HepG2 (cell line): ENCODE measurements at regions not wholly inside any gene's neighbourhood (a gene's known extent, or its start where the extent isn't known, plus 50 kb on each side); places are given as distances from the start of the nearest gene placed in this dataset.

ENCODE experiments used
- EP300 ChIP-seq, 3 experiments: sonication (generic) in 1 of 3; formaldehyde crosslinking in 1 of 3; IDR thresholded peaks; 2 replicates each; pipeline versions ENCODE4 v1.5.1 to v1.6.1; 2011 to 2020; ENCODE audit warnings: low read depth in 2 of 3, low read length in 2 of 3, borderline replicate concordance in 1 of 3, improper control_type of control experiment in 1 of 3, mild to moderate bottlenecking in 1 of 3, missing genetic modification reagents in 1 of 3, moderate library complexity in 1 of 3
- HMGA1 ChIP-seq: sonication (generic); formaldehyde crosslinking; conservative IDR thresholded peaks from 2 replicates; pipeline ENCODE4 v1.4.0; 2020; ENCODE audit warnings: missing genetic modification reagents
- MBD4 ChIP-seq: IDR thresholded peaks from 2 replicates; pipeline ENCODE4 v1.6.1; 2012; ENCODE audit warnings: low read length, inconsistent platforms, borderline replicate concordance
- MLX ChIP-seq: IDR thresholded peaks from 2 replicates; pipeline ENCODE4 v1.6.1; 2016
- MXD1 ChIP-seq: sonication (generic); formaldehyde crosslinking; IDR thresholded peaks from 2 replicates; pipeline ENCODE4 v1.4.0; 2020; ENCODE audit warnings: mild to moderate bottlenecking, missing genetic modification reagents
- MZF1 ChIP-seq: sonication (generic); formaldehyde crosslinking; IDR thresholded peaks from 2 replicates; pipeline ENCODE4 v1.8.1; 2023; ENCODE audit warnings: mild to moderate bottlenecking, missing genetic modification reagents, borderline replicate concordance
- NR2C2 ChIP-seq: sonication (generic); formaldehyde crosslinking; IDR thresholded peaks from 2 replicates; pipeline ENCODE4 v1.4.0; 2020; ENCODE audit warnings: missing genetic modification reagents, mild to moderate bottlenecking, moderate library complexity, borderline replicate concordance
- PATZ1 ChIP-seq: sonication (generic); formaldehyde crosslinking; IDR thresholded peaks from 2 replicates; pipeline ENCODE4 v1.4.0; 2020; ENCODE audit warnings: missing genetic modification reagents
- TCF7L2 ChIP-seq: IDR thresholded peaks from 2 replicates; pipeline ENCODE4 v1.6.1; 2011; ENCODE audit warnings: mild to moderate bottlenecking, low read depth, low read length, moderate library complexity
- ZBED4 ChIP-seq: sonication (generic); formaldehyde crosslinking; IDR thresholded peaks from 2 replicates; pipeline ENCODE4 v1.4.0; 2020; ENCODE audit warnings: missing genetic modification reagents, borderline replicate concordance
- ZFP36 ChIP-seq: fragments of 150-350 bp; IDR thresholded peaks from 2 replicates; pipeline ENCODE4 v1.6.1; 2018; ENCODE audit warnings: borderline replicate concordance, low read length, low read depth; ENCODE audit not compliant: partially characterized antibody
- ZNF333 ChIP-seq: sonication (generic); formaldehyde crosslinking; IDR thresholded peaks from 2 replicates; pipeline ENCODE4 v1.4.0; 2020; ENCODE audit warnings: mild to moderate bottlenecking, missing genetic modification reagents, borderline replicate concordance
- ZNF629 ChIP-seq: sonication (generic); formaldehyde crosslinking; conservative IDR thresholded peaks from 2 replicates; pipeline ENCODE4 v1.5.0; 2020; ENCODE audit warnings: missing genetic modification reagents
- ZNF639 ChIP-seq: conservative IDR thresholded peaks from 2 replicates; pipeline ENCODE4 v1.6.1; 2018; ENCODE audit warnings: missing genetic modification reagents
- ZNF766 ChIP-seq: sonication (generic); formaldehyde crosslinking; IDR thresholded peaks from 2 replicates; pipeline ENCODE4 v1.5.0; 2020; ENCODE audit warnings: missing genetic modification reagents, borderline replicate concordance

GRCh38 chr1:193562121-193562520 is 375.7 kb upstream of the B3GALT2 start (continued):
- TF ChIP-seq ZBED4 (CRISPR knock-in tag) (no peak), EP300 (IDR thresholded peaks at IDR 0.05; ENCODE audit: low read depth in 2 of 2, low read length in 2 of 2) (no peak), EP300 (CRISPR knock-in tag; IDR thresholded peaks at IDR 0.05; ENCODE audit: borderline replicate concordance) (no peak), ZNF333 (CRISPR knock-in tag) (no peak), ZFP36 (no peak), TCF7L2 (no peak), MBD4 (no peak), MZF1 (CRISPR knock-in tag) (no peak), MXD1 (no peak), MLX (CRISPR knock-in tag) (no peak), ZNF766 (CRISPR knock-in tag) (no peak), PATZ1 (no peak), ZNF629 (CRISPR knock-in tag) (no peak), ZNF639 (no peak), HMGA1 (CRISPR knock-in tag) (no peak), NR2C2 (no peak)
